H1 (cell line): ENCODE measurements at regions not wholly inside any gene's neighbourhood (a gene's known extent, or its start where the extent isn't known, plus 50 kb on each side); places are given as distances from the start of the nearest gene placed in this dataset.

Experiments
- CHD2 ChIP-seq: IDR thresholded peaks from 2 replicates; pipeline ENCODE4 v1.6.1; 2012; ENCODE audit warnings: low read length, improper control_type of control experiment
- NANOG ChIP-seq: IDR thresholded peaks from 2 replicates; pipeline ENCODE4 v1.6.1; 2011; ENCODE audit warnings: low read length, low read depth, mild to moderate bottlenecking, inconsistent platforms; ENCODE audit not compliant: insufficient read depth, poor library complexity, severe bottlenecking
- POU5F1 ChIP-seq: IDR thresholded peaks from 2 replicates; pipeline ENCODE4 v1.6.1; 2011; ENCODE audit warnings: low read depth, mild to moderate bottlenecking, low read length, moderate library complexity

DNA sequence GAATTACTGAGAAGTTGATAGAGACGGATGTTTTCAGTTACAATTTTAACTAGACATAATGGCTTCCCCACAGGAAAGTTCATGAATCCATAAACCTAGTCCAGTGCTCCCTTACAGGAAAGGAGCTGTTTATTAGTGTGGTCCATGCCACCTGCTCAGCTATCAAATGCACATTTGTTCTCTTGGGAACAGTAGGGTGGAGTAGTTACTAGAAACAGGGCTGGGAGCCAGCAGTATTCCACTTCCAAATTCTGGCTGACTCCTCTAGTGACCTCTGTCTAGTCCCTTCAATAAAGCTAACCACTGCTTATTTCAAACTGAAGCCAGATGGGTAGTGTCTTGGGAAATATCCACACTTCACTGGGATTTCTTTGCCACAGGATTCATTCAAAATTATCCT lies 88.4 kb upstream of the TLL1 start (continued):
- TF ChIP-seq POU5F1 (no peak), CHD2 (no peak), NANOG (no peak)
